ENCODE measurements at regions not wholly inside any gene's neighbourhood (a gene's known extent, or its start where the extent isn't known, plus 50 kb on each side); places are given as distances from the start of the nearest gene placed in this dataset.

GRCh38 chr11:35893796-35894475 lies 49.9 kb upstream of the LDLRAD3 start:
- H3K4me3 ChIP-seq (ENCODE audit: low read depth, low read length): no peak overlapping the region
- no peak for TF ChIP-seq CTCF (IDR thresholded peaks at IDR 0.05; ENCODE audit: low read depth, low read length)
- in situ Hi-C loops (cut with HindIII; ENCODE audit: low sequenced_read_pairs): no loop called here

More at GRCh38 chr11:35893796-35894475, 49.9 kb upstream of the LDLRAD3 start:
- no peak for DNase-seq (ENCODE audit: low read depth, low spot score)
